ENCODE measurements at regions not wholly inside any gene's neighbourhood (a gene's known extent, or its start where the extent isn't known, plus 50 kb on each side); places are given as distances from the start of the nearest gene placed in this dataset.

DNA sequence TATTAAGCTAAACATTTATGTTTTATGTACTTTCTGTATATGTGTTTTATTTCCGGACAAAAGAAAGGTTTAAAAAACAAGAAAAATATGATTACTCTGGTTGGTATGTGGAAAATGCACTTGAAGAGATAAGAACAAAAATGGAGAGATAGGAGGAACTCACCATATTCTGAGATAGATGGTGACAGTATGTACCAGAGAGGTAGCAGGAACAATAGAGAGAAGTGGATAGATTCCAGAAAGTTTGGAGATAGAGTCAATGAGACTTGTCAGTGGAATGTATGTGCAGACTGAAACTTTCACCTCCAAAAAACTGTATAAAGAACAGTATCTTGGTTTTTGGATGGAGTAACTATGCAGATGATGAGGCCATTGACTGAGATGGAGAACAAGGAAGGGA, 105.6 kb upstream of the FSHR start:
- no peak overlapping the region for H3K4me3 ChIP-seq (ENCODE audit: low read length in 2 of 2)
- H3K27ac ChIP-seq (ENCODE audit: low read depth in 1 of 2, low read length in 1 of 2) = no peak overlapping the region
- no peak for DNase-seq (ENCODE audit: low read depth in 6 of 9, low spot score in 9 of 9)
- no peaks in the 10 kb centered on the region for H3K4me1 ChIP-seq (ENCODE audit: control insufficient read depth in 2 of 2, insufficient read depth in 2 of 2, low read length in 2 of 2)
- H3K27me3 ChIP-seq (ENCODE audit: control insufficient read depth in 2 of 2, insufficient read depth in 1 of 2, low read length in 1 of 2) = no peaks in the 10 kb centered on the region
- H3K9me3 ChIP-seq (ENCODE audit: control insufficient read depth in 2 of 2, insufficient read depth in 1 of 2, low read length in 1 of 2) = no peaks in the 10 kb centered on the region
- no peaks in the 10 kb centered on the region for H3K36me3 ChIP-seq (ENCODE audit: control insufficient read depth in 2 of 2, insufficient read depth in 2 of 2, low read length in 1 of 2)
- WGBS = 98% methylated on average over 1 of the region's 1 CpG

DNA sequence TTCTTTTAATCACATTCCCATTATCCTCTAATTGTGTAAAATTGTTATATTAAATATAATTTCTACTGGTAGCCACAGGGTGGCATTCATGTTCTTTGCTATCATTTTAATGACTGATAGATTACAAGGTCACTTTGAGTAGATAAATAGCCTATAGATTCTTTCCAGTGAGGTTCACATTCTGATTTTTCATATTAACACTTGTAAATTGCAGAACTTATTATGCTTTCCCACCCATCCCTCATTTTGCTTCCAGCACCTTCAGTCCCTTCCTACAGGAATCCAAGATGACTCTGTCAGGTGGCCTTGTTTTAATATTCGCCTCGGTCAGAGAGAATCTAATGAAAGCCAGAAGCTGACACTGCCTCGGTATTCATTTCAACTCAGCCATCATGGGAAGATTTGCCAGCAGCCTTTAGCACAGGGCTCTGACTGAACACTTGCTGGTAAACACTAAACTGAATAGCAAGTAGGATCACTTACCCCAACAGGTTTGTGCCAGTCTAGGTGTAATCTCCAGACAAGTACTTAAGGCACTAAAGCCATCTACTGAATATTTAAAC, 101.2 kb upstream of the FSHR start:
- no peaks in the 10 kb centered on the region for H3K27me3 ChIP-seq (ENCODE audit: control insufficient read depth in 2 of 2, insufficient read depth in 1 of 2, low read length in 1 of 2)
- no peak overlapping the region for H3K4me3 ChIP-seq (ENCODE audit: low read length in 2 of 2)
- WGBS = 84% methylated on average over 3 of the region's 3 CpGs
- H3K4me1 ChIP-seq (ENCODE audit: control insufficient read depth in 2 of 2, insufficient read depth in 2 of 2, low read length in 2 of 2) = no peaks in the 10 kb centered on the region
- peak in 1 of 9 donors; percentile 2 for DNase-seq (ENCODE audit: low read depth in 6 of 9, low spot score in 9 of 9)
- H3K36me3 ChIP-seq (ENCODE audit: control insufficient read depth in 2 of 2, insufficient read depth in 2 of 2, low read length in 1 of 2) = no peaks in the 10 kb centered on the region
- no peaks in the 10 kb centered on the region for H3K9me3 ChIP-seq (ENCODE audit: control insufficient read depth in 2 of 2, insufficient read depth in 1 of 2, low read length in 1 of 2)
- no peak overlapping the region for H3K27ac ChIP-seq (ENCODE audit: low read depth in 1 of 2, low read length in 1 of 2)

DNA sequence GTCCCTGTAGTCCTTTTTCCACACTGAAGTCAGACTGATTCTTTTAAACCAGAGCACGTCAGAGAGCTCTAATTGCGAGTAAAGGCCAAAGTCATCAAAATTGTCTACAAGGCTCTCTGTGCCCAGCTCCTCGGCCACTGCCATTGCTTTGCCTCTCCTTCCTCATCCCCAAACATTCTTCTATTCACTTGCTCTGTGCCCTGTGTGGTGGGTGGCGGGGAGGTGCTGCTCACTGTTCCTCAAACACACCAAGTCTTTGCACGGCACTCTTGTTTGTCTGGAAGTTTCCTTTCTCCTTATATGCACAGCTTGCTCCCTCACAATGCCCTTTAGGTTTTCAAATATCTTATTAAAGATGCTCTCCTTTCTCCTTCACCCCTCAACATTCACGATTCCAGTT, 100.1 kb upstream of the FSHR start:
- 74% methylated on average over 6 of the region's 6 CpGs for WGBS
- no peak overlapping the region for H3K4me3 ChIP-seq (ENCODE audit: low read length in 2 of 2)
- no peak overlapping the region for H3K27ac ChIP-seq (ENCODE audit: low read depth in 1 of 2, low read length in 1 of 2)
- DNase-seq (ENCODE audit: low read depth in 6 of 9, low spot score in 9 of 9) = no peak
- H3K36me3 ChIP-seq (ENCODE audit: control insufficient read depth in 2 of 2, insufficient read depth in 2 of 2, low read length in 1 of 2) = no peaks in the 10 kb centered on the region
- H3K27me3 ChIP-seq (ENCODE audit: control insufficient read depth in 2 of 2, insufficient read depth in 1 of 2, low read length in 1 of 2) = no peaks in the 10 kb centered on the region
- H3K4me1 ChIP-seq (ENCODE audit: control insufficient read depth in 2 of 2, insufficient read depth in 2 of 2, low read length in 2 of 2) = no peaks in the 10 kb centered on the region
- no peaks in the 10 kb centered on the region for H3K9me3 ChIP-seq (ENCODE audit: control insufficient read depth in 2 of 2, insufficient read depth in 1 of 2, low read length in 1 of 2)

DNA sequence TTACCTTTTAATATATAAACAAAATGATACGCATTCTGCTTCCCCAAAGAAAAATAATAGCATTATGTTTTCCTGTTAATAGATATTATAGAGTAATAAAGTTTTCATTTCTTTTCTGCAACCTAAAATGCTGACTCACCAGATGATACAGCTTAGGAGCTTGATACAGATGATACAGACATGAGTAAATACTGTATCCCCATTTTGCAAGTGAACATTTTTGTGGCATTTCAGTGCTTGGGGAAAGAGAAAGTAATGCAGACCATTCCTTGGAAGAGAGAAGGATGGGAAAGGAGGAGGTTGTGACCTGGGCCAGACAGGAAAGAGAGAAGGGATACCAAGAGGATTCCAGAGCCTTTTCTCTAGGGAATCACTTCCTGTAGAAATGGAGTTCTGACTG, 97.5 kb upstream of the FSHR start:
- Histone ChIP-seq H3K4me1 (ENCODE audit: control insufficient read depth in 2 of 2, insufficient read depth in 2 of 2, low read length in 2 of 2) (no peaks in the 10 kb centered on the region), H3K9me3 (ENCODE audit: control insufficient read depth in 2 of 2, insufficient read depth in 1 of 2, low read length in 1 of 2) (no peaks in the 10 kb centered on the region), H3K27me3 (ENCODE audit: control insufficient read depth in 2 of 2, insufficient read depth in 1 of 2, low read length in 1 of 2) (no peaks in the 10 kb centered on the region), H3K27ac (ENCODE audit: low read depth in 1 of 2, low read length in 1 of 2) (no peak overlapping the region), H3K36me3 (ENCODE audit: control insufficient read depth in 2 of 2, insufficient read depth in 2 of 2, low read length in 1 of 2) (no peaks in the 10 kb centered on the region), H3K4me3 (ENCODE audit: low read length in 2 of 2) (no peak overlapping the region)
- no peak for DNase-seq (ENCODE audit: low read depth in 6 of 9, low spot score in 9 of 9)
- 97% methylated on average over 1 of the region's 1 CpG for WGBS

DNA sequence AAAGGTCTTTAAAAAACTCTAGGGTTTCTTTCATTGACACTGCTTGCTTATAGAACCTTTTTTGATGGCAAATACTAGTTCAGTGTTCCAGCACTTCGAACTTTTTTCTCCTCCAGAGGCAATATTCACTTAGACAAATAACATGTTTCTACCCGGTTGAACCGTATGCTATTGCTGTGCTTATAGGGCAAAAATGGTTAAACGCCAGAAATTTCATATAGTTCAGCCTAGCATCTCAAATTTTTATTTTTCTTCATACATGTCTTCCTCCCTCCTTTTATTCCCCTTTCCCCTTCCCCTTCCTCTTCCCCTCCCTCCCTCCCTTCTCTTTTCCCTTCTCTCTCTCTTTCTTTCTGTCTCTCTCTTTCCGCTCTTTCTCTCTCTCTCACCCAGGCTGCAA, 96.9 kb upstream of the FSHR start:
- H3K9me3 ChIP-seq (ENCODE audit: control insufficient read depth in 2 of 2, insufficient read depth in 1 of 2, low read length in 1 of 2) = no peaks in the 10 kb centered on the region
- WGBS = 90% methylated on average over 5 of the region's 5 CpGs
- no peak for DNase-seq (ENCODE audit: low read depth in 6 of 9, low spot score in 9 of 9)
- H3K4me1 ChIP-seq (ENCODE audit: control insufficient read depth in 2 of 2, insufficient read depth in 2 of 2, low read length in 2 of 2) = no peaks in the 10 kb centered on the region
- H3K4me3 ChIP-seq (ENCODE audit: low read length in 2 of 2) = no peak overlapping the region
- H3K27ac ChIP-seq (ENCODE audit: low read depth in 1 of 2, low read length in 1 of 2) = no peak overlapping the region
- H3K36me3 ChIP-seq (ENCODE audit: control insufficient read depth in 2 of 2, insufficient read depth in 2 of 2, low read length in 1 of 2) = no peaks in the 10 kb centered on the region
- no peaks in the 10 kb centered on the region for H3K27me3 ChIP-seq (ENCODE audit: control insufficient read depth in 2 of 2, insufficient read depth in 1 of 2, low read length in 1 of 2)

DNA sequence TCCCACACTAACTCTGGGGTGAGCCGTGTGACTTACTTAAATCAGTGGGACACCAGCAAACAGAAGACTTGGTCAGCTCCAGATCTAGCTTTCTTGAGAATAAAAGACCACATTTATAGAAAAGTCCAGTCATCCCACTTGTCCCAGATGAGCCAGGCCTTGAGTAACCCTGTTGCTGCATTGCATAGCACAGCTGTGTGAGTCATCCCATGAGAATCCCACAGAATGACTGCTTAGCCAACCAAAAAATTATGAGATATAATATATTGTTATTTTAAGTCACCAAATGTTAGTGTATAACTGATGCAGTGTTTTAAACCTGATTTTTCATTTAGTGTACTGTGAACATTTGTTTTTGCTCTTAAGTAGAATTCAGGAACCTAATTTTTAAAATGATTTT, 94.2 kb upstream of the FSHR start:
- H3K4me3 ChIP-seq (ENCODE audit: low read length in 2 of 2) = no peak overlapping the region
- no peak overlapping the region for H3K27ac ChIP-seq (ENCODE audit: low read depth in 1 of 2, low read length in 1 of 2)
- DNase-seq (ENCODE audit: low read depth in 6 of 9, low spot score in 9 of 9) = no peak
- H3K4me1 ChIP-seq (ENCODE audit: control insufficient read depth in 2 of 2, insufficient read depth in 2 of 2, low read length in 2 of 2) = no peaks in the 10 kb centered on the region
- 92% methylated on average over 1 of the region's 1 CpG for WGBS
- no peaks in the 10 kb centered on the region for H3K27me3 ChIP-seq (ENCODE audit: control insufficient read depth in 2 of 2, insufficient read depth in 1 of 2, low read length in 1 of 2)
- no peaks in the 10 kb centered on the region for H3K36me3 ChIP-seq (ENCODE audit: control insufficient read depth in 2 of 2, insufficient read depth in 2 of 2, low read length in 1 of 2)
- H3K9me3 ChIP-seq (ENCODE audit: control insufficient read depth in 2 of 2, insufficient read depth in 1 of 2, low read length in 1 of 2) = no peaks in the 10 kb centered on the region

DNA sequence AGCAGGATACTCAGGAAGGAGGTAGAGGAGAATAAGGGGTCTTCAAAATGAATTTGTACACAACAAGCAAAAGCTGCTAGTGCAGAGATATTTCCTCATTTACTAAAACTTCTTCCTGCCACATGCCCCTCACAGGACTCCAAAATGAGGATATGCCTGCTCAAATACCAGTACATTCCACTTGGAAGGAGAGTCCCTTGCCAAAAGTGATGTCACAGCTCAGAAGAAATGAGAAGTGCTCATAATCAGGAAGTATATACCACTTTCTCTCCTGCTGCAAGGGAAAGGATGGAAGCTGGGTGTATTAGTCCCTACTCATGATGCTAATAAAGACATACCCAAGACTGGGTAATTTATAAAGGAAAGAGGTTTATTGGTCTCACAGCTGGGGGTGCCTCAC, 87.7 kb upstream of the FSHR start:
- Histone ChIP-seq H3K27ac (ENCODE audit: low read depth in 1 of 2, low read length in 1 of 2) (no peak overlapping the region), H3K36me3 (ENCODE audit: control insufficient read depth in 2 of 2, insufficient read depth in 2 of 2, low read length in 1 of 2) (no peaks in the 10 kb centered on the region), H3K4me1 (ENCODE audit: control insufficient read depth in 2 of 2, insufficient read depth in 2 of 2, low read length in 2 of 2) (no peaks in the 10 kb centered on the region), H3K9me3 (ENCODE audit: control insufficient read depth in 2 of 2, insufficient read depth in 1 of 2, low read length in 1 of 2) (no peaks in the 10 kb centered on the region), H3K27me3 (ENCODE audit: control insufficient read depth in 2 of 2, insufficient read depth in 1 of 2, low read length in 1 of 2) (no peaks in the 10 kb centered on the region), H3K4me3 (ENCODE audit: low read length in 2 of 2) (no peak overlapping the region)
- DNase-seq (ENCODE audit: low read depth in 6 of 9, low spot score in 9 of 9) = no peak

DNA sequence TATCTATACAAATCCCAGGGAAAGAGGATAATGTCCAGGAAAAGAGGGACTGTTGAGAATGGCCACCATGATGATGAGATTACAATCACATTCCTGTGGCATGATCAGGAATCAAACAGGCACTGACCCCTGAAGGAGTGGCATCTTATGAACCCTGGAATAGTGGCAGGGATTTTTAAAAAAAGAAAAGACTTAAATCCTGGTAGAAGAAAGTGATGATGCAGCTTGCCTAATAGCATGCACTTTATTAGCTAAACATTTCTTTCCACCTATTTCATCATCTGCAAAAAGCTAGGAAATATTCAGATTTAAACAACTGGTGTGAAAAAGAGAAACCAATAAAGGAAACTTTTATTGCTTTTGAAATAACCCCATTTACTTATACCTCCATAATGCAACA, 87.2 kb upstream of the FSHR start:
- Histone ChIP-seq H3K4me1 (ENCODE audit: control insufficient read depth in 2 of 2, insufficient read depth in 2 of 2, low read length in 2 of 2) (no peaks in the 10 kb centered on the region), H3K36me3 (ENCODE audit: control insufficient read depth in 2 of 2, insufficient read depth in 2 of 2, low read length in 1 of 2) (no peaks in the 10 kb centered on the region), H3K9me3 (ENCODE audit: control insufficient read depth in 2 of 2, insufficient read depth in 1 of 2, low read length in 1 of 2) (no peaks in the 10 kb centered on the region), H3K27me3 (ENCODE audit: control insufficient read depth in 2 of 2, insufficient read depth in 1 of 2, low read length in 1 of 2) (no peaks in the 10 kb centered on the region), H3K27ac (ENCODE audit: low read depth in 1 of 2, low read length in 1 of 2) (no peak overlapping the region), H3K4me3 (ENCODE audit: low read length in 2 of 2) (no peak overlapping the region)
- DNase-seq (ENCODE audit: low read depth in 6 of 9, low spot score in 9 of 9) = no peak

DNA sequence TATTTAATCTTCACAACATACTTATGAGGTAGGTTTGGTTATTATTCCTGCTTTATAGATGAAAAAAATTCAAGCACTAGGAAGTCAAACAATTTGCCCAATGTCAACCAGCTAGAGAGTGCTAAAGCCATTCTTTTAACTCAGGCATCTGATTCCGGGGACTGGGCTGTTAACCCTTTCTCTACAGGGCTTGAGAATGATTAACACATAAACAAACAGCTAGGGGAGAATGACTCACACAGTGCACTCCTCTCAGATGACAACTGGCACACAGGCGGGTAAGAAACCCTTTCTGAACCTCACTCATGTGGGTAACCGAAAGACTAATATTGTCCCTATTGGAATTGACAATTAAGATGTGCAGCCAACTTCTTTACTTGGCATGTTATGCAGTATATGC, 86.3 kb upstream of the FSHR start:
- H3K27me3 ChIP-seq (ENCODE audit: control insufficient read depth in 2 of 2, insufficient read depth in 1 of 2, low read length in 1 of 2) = no peaks in the 10 kb centered on the region
- no peak overlapping the region for H3K4me3 ChIP-seq (ENCODE audit: low read length in 2 of 2)
- 67% methylated on average over 3 of the region's 3 CpGs for whole genome bisulfite sequencing
- no peaks in the 10 kb centered on the region for H3K36me3 ChIP-seq (ENCODE audit: control insufficient read depth in 2 of 2, insufficient read depth in 2 of 2, low read length in 1 of 2)
- H3K27ac ChIP-seq (ENCODE audit: low read depth in 1 of 2, low read length in 1 of 2) = no peak overlapping the region
- no peaks in the 10 kb centered on the region for H3K9me3 ChIP-seq (ENCODE audit: control insufficient read depth in 2 of 2, insufficient read depth in 1 of 2, low read length in 1 of 2)
- no peaks in the 10 kb centered on the region for H3K4me1 ChIP-seq (ENCODE audit: control insufficient read depth in 2 of 2, insufficient read depth in 2 of 2, low read length in 2 of 2)
- no peak for DNase-seq (ENCODE audit: low read depth in 6 of 9, low spot score in 9 of 9)

DNA sequence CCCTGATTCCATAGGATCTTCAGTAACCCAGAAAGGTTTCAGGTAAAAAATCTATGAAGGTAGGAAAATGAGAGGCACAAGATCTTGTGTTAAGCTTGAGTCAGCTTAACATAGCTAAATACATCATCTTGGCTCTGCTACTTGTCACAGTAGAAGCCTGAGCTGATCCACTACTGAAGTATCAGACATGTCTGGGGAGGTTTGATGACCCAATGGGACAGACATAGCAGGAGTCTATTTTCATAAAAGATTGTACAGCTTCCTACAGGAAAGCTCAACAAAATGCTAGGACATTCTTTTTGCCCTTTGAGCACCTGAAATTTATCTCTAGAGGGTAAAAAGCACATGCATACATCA, 84.3 kb upstream of the FSHR start:
- H3K4me3 ChIP-seq (ENCODE audit: low read length in 2 of 2) = no peak overlapping the region
- no peaks in the 10 kb centered on the region for H3K9me3 ChIP-seq (ENCODE audit: control insufficient read depth in 2 of 2, insufficient read depth in 1 of 2, low read length in 1 of 2)
- H3K36me3 ChIP-seq (ENCODE audit: control insufficient read depth in 2 of 2, insufficient read depth in 2 of 2, low read length in 1 of 2) = no peaks in the 10 kb centered on the region
- no peak overlapping the region for H3K27ac ChIP-seq (ENCODE audit: low read depth in 1 of 2, low read length in 1 of 2)
- no peak for DNase-seq (ENCODE audit: low read depth in 6 of 9, low spot score in 9 of 9)
- no peaks in the 10 kb centered on the region for H3K27me3 ChIP-seq (ENCODE audit: control insufficient read depth in 2 of 2, insufficient read depth in 1 of 2, low read length in 1 of 2)
- H3K4me1 ChIP-seq (ENCODE audit: control insufficient read depth in 2 of 2, insufficient read depth in 2 of 2, low read length in 2 of 2) = no peaks in the 10 kb centered on the region

Measured in thymus (tissue), 11 donors.